OCI-LY3 (cell line): ENCODE measurements at regions not wholly inside any gene's neighbourhood (a gene's known extent, or its start where the extent isn't known, plus 50 kb on each side); places are given as distances from the start of the nearest gene placed in this dataset.

Experiments
- H2AFZ ChIP-seq: fragments of 200-600, 300-600 bp; shearing (Covaris generic); 2 replicates; pipeline ENCODE4 v1.6.0; 2014; ENCODE audit warnings: antibody characterized with exemption, low read depth, low read length
- H3K27ac ChIP-seq: fragments of 200-600, 300-600 bp; sonication (generic); 2 replicates; pipeline ENCODE4 v1.5.1; 2014; ENCODE audit warnings: mild to moderate bottlenecking, low read length, moderate library complexity, mixed read lengths
- H3K27me3 ChIP-seq: fragments of 200-600, 300-600 bp; sonication (generic); 2 replicates; pipeline ENCODE4 v1.6.1; 2014; ENCODE audit warnings: low read depth, low read length, mixed read lengths
- H3K36me3 ChIP-seq: fragments of 200-600, 300-600 bp; sonication (generic); replicated peaks from 2 replicates; pipeline ENCODE3; 2014; ENCODE audit warnings: low read depth, low read length, mixed read lengths
- H3K4me1 ChIP-seq: fragments of 300-600, 200-600 bp; sonication (generic); 2 replicates; pipeline ENCODE4 v1.6.1; 2014; ENCODE audit warnings: low read length, mixed read lengths
- H3K4me2 ChIP-seq: fragments of 200-600, 300-600 bp; sonication (generic); 2 replicates; pipeline ENCODE4 v1.6.1; 2014; ENCODE audit warnings: low read length, mixed read lengths
- H3K4me3 ChIP-seq: fragments of 300-600, 200-600 bp; sonication (generic); 2 replicates; pipeline ENCODE4 v1.5.1; 2014; ENCODE audit warnings: antibody characterized with exemption, mild to moderate bottlenecking, low read length, moderate library complexity
- H3K79me2 ChIP-seq: fragments of 300-600, 200-600 bp; shearing (Covaris generic); 2 replicates; pipeline ENCODE4 v1.6.1; 2014; ENCODE audit warnings: mild to moderate bottlenecking, low read length, mixed read lengths
- H3K9ac ChIP-seq: fragments of 300-600, 200-600 bp; shearing (Covaris generic); 2 replicates; pipeline ENCODE4 v1.6.0; 2014; ENCODE audit warnings: mild to moderate bottlenecking, low read length, moderate library complexity
- H3K9me3 ChIP-seq: fragments of 200-600, 300-600 bp; shearing (Covaris generic); 2 replicates; pipeline ENCODE4 v1.6.1; 2014; ENCODE audit warnings: low read length, mixed read lengths; ENCODE audit not compliant: insufficient read depth
- H4K20me1 ChIP-seq: fragments of 200-600, 300-600 bp; sonication (generic); 2 replicates; pipeline ENCODE4 v1.6.1; 2016; ENCODE audit warnings: low read length, mixed read lengths; ENCODE audit not compliant: insufficient read depth
- EZH2phosphoT487 ChIP-seq: fragments of 200-600 bp; shearing (Covaris generic); IDR thresholded peaks from 2 replicates; pipeline ENCODE4 v1.6.1; 2018; ENCODE audit warnings: antibody characterized with exemption, mixed run types, low read depth
- TF ChIP-seq, protein P1 (sequence below): fragments of 200-600, 300-600 bp; sonication (generic); IDR thresholded peaks from 2 replicates; pipeline ENCODE4 v1.5.1; 2014; ENCODE audit warnings: antibody characterized with exemption, low read length, low read depth

DNA sequence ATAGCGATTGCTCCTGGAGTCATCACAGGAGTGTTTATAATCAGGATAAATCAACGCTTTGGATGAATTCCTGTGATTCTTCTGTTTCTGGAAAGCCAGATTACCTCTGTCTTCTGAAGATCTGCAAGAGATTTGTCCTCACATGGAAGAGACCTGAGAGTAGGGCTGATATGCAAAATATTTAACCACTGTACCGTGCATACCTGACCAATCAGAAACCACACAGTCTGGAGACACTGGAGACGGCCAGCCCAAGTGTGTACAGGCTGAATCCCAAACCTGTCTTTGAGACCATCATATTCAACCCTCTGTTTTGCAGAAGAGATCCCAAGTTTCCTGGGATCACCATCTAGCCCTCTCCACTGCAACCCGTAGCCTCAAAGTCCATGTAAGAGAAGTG lies 50.4 kb upstream of the WT1 start:
- Histone ChIP-seq H3K36me3 (no peaks in the 10 kb centered on the region), H2AFZ (no peak overlapping the region), H3K27me3 (no peaks in the 10 kb centered on the region), H3K4me3 (no peak overlapping the region), H3K4me2 (no peak overlapping the region), H3K9me3 (no peaks in the 10 kb centered on the region), H3K27ac (no peak overlapping the region), H3K4me1 (no peaks in the 10 kb centered on the region), H3K9ac (no peak overlapping the region), H3K79me2 (no peaks in the 10 kb centered on the region), H4K20me1 (no peaks in the 10 kb centered on the region)
- TF ChIP-seq, protein P1, sequence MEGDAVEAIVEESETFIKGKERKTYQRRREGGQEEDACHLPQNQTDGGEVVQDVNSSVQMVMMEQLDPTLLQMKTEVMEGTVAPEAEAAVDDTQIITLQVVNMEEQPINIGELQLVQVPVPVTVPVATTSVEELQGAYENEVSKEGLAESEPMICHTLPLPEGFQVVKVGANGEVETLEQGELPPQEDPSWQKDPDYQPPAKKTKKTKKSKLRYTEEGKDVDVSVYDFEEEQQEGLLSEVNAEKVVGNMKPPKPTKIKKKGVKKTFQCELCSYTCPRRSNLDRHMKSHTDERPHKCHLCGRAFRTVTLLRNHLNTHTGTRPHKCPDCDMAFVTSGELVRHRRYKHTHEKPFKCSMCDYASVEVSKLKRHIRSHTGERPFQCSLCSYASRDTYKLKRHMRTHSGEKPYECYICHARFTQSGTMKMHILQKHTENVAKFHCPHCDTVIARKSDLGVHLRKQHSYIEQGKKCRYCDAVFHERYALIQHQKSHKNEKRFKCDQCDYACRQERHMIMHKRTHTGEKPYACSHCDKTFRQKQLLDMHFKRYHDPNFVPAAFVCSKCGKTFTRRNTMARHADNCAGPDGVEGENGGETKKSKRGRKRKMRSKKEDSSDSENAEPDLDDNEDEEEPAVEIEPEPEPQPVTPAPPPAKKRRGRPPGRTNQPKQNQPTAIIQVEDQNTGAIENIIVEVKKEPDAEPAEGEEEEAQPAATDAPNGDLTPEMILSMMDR, result no peak
- no peak for TF ChIP-seq EZH2phosphoT487
